Panc1 (cell line): ENCODE measurements at regions not wholly inside any gene's neighbourhood (a gene's known extent, or its start where the extent isn't known, plus 50 kb on each side); places are given as distances from the start of the nearest gene placed in this dataset.

ENCODE experiments used
- CTCF ChIP-seq: fragments of 450-650 bp; IDR thresholded peaks from 2 replicates; pipeline ENCODE4 v1.5.1; 2017; ENCODE audit warnings: mild to moderate bottlenecking
- POLR2AphosphoS5 ChIP-seq: IDR thresholded peaks from 2 replicates; pipeline ENCODE4 v1.6.1; 2012; ENCODE audit warnings: mild to moderate bottlenecking, low read depth, low read length, moderate library complexity
- REST ChIP-seq, 2 experiments: IDR thresholded peaks; 2 replicates each; pipeline ENCODE4 v1.6.1; 2011 to 2012; ENCODE audit warnings: low read depth in 2 of 2, control low read depth in 1 of 2, low read length in 1 of 2, mild to moderate bottlenecking in 1 of 2, moderate library complexity in 1 of 2; ENCODE audit not compliant: insufficient read depth in 1 of 2
- SIN3A ChIP-seq: IDR thresholded peaks from 2 replicates; pipeline ENCODE4 v1.6.1; 2012; ENCODE audit warnings: low read depth, mild to moderate bottlenecking, low read length, moderate library complexity, borderline replicate concordance; ENCODE audit not compliant: insufficient read depth

GRCh38 chr2:53130441-53130943, 637.1 kb upstream of the CHAC2 start:
- no peak for TF ChIP-seq CTCF
- TF ChIP-seq REST (IDR thresholded peaks at IDR 0.05; ENCODE audit: insufficient read depth in 1 of 2, low read depth in 2 of 2, low read length in 1 of 2) = no peak
- TF ChIP-seq SIN3A = no peak
- no peak for TF ChIP-seq POLR2AphosphoS5
